Neural progenitor cell (in vitro differentiated cells): ENCODE measurements at regions not wholly inside any gene's neighbourhood (a gene's known extent, or its start where the extent isn't known, plus 50 kb on each side); places are given as distances from the start of the nearest gene placed in this dataset.

Experiments
- CTCF ChIP-seq: fragments of 200-600 bp; sonication (generic); IDR thresholded peaks from 2 replicates; pipeline ENCODE4 v1.5.1; 2017; ENCODE audit warnings: antibody characterized with exemption, mild to moderate bottlenecking
- EZH2phosphoT487 ChIP-seq: fragments of 200-600 bp; sonication (generic); IDR thresholded peaks from 2 replicates; pipeline ENCODE4 v1.6.1; 2017; ENCODE audit warnings: antibody characterized with exemption

DNA sequence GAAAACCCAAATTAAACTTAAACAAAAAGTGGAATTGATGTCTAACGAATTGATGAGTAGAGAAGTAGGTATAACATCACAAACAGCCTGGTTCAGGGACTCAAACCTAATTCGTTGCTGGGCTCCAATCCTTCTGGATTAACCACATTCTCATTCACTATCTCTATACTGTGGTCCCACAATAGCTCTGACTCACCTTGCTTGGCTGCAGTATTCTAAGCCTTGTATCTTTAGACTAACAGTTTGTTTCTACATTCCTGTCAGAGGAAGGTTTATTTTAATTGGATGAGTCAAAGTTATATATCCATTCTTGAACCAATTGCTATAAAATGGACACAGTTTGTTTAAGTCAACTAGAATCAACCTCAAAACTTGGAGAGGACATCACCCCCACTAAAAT is 530.5 kb upstream of the PTCHD4 start:
- no peak for TF ChIP-seq CTCF
- no peak for TF ChIP-seq EZH2phosphoT487
